ENCODE measurements at regions not wholly inside any gene's neighbourhood (a gene's known extent, or its start where the extent isn't known, plus 50 kb on each side); places are given as distances from the start of the nearest gene placed in this dataset.

- TF ChIP-seq, protein P1, sequence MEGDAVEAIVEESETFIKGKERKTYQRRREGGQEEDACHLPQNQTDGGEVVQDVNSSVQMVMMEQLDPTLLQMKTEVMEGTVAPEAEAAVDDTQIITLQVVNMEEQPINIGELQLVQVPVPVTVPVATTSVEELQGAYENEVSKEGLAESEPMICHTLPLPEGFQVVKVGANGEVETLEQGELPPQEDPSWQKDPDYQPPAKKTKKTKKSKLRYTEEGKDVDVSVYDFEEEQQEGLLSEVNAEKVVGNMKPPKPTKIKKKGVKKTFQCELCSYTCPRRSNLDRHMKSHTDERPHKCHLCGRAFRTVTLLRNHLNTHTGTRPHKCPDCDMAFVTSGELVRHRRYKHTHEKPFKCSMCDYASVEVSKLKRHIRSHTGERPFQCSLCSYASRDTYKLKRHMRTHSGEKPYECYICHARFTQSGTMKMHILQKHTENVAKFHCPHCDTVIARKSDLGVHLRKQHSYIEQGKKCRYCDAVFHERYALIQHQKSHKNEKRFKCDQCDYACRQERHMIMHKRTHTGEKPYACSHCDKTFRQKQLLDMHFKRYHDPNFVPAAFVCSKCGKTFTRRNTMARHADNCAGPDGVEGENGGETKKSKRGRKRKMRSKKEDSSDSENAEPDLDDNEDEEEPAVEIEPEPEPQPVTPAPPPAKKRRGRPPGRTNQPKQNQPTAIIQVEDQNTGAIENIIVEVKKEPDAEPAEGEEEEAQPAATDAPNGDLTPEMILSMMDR (IDR thresholded peaks at IDR 0.05; ENCODE audit: poor library complexity): no peak
- TF ChIP-seq EZH2 (IDR thresholded peaks at IDR 0.05; ENCODE audit: borderline replicate concordance): no peak
- no peak for TF ChIP-seq EZH2phosphoT487 (IDR thresholded peaks at IDR 0.05; ENCODE audit: low read depth, severe bottlenecking, unreplicated experiment)
These were observed 233.9 kb downstream of the ARAP2 start for GRCh38 chr4:36010397-36010929.
